GM21786 (cell line): ENCODE measurements at regions not wholly inside any gene's neighbourhood (a gene's known extent, or its start where the extent isn't known, plus 50 kb on each side); places are given as distances from the start of the nearest gene placed in this dataset.
A peak's percentile ranks its signal among the peaks of the same experiment; 100 is the strongest.
"Not testable (repeated sequence)": the region's sequence is repeated elsewhere in the genome, so short reads cannot be mapped to it uniquely, and the experiment has no call there.

Experiments
- ATAC-seq: cut with Tn5 transposase; IDR thresholded peaks from one replicate; pipeline ENCODE4 v1.9.1; 2021; ENCODE audit not compliant: unreplicated experiment

GRCh38 chr9:17083258-17083657 lies 51.6 kb upstream of the CNTLN start:
- ATAC-seq = no peak

- no peak for ATAC-seq
Observed at GRCh38 chr9:17082343-17083064, 52.3 kb upstream of the CNTLN start.

GRCh38 chr9:17081814-17082213 lies 53.0 kb upstream of the CNTLN start:
- ATAC-seq = no peak

DNA sequence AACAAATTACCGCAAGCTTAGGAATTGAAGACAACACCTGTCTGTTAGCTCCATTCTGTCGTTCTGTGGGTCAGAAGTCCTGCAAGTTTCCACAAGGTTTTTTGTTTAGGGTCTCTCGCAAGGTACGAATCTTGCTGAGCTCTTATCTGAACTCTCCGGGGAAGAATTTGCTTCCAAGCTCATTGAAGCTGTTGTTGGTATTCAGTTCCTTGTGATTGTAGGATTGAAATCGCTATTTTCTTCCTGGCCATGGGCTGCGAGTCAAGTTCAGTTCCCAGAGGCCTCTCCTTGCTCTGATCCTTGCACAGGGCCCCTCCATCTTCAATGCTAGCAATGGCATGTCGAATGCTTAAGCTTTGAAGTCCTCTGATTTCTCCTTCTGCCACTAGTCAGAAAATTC lies 53.5 kb upstream of the CNTLN start:
- ATAC-seq = no peak

DNA sequence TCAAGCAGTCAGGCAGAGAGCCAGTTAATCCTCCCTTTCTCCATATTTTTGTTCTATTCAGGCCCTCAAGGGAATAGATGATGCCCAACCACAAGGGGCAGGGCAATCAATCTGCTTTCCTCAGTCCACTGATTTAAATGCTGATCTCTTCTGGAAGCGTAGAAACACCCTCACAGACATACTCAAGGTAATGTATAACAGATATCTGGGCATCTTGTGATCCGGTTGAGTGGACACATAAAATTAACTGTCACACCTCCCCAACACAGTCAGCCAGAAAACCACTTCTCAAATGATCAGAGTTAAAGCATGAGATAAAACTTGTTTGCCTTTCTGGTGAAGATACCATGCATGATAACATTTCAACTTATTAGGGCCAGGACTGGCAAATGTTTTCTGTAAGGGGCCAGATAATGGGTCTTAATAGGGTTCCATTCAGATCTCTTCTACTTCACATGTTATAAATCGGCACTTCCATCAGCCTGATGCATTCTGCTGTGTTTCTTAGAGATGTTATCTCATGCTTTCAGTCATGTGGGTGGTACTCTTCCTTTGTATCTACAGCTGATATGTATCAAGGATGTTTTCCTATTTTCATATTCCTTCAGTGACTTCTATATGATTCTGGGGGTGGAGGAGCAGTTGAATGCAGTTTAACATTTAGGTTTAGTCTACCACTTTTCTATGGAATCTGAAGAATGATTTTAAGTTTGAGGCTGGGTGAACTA lies 58.9 kb upstream of the CNTLN start:
- ATAC-seq = no peak

DNA sequence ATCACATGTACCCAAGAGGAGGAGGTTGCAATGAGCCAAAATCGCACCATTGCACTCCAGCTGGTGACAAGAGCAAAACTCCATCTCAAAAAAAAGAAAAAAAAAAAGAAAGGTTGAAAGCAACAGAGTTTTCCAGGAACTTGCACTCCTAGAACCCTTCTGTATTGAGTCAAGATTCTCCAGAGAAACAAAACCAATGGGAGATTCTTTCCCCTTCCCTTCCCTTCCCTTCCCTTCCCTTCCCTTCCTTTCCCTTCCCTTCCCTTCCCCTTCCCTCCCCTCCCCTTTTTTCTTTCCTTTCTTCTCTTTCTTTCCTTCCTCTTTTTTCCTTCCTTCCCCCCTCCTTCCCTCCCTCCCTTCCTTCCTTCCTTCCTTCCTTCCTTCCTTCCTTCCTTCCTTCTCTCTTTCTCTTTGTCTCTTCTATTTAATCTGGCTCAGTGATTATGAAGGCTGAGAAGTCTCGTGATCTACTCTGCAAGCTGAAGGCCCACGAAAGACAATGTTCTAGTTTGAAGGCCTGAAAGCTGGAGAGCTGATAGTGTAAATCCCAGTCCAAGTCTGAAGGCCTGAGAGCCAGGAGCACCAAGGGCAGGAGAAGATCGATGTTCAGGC lies 59.6 kb upstream of the CNTLN start:
- no peak for ATAC-seq

- not testable (repeated sequence) for ATAC-seq
Observed at GRCh38 chr9:17072563-17072962, 62.3 kb upstream of the CNTLN start.

DNA sequence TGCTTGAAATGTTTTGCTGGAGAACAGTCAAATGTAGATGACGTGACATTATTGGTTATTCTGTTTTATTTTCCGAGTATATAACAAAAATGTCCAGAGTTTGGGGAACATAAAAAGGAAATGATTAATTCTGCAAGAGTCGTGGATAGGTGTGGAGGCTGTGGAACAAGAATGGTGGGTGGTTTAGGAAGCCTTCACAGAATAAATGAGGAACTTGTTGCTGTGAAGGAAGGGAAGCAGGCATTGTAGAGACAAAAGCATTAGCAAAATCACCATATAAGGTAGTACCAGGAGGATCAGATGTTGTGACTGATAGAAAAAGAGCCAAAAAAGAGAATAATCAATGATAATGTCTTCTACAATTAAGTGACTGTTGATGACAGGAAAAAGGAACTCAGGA lies 66.2 kb upstream of the CNTLN start:
- ATAC-seq = no peak

GRCh38 chr9:17065062-17065461 lies 69.8 kb upstream of the CNTLN start:
- no peak for ATAC-seq

DNA sequence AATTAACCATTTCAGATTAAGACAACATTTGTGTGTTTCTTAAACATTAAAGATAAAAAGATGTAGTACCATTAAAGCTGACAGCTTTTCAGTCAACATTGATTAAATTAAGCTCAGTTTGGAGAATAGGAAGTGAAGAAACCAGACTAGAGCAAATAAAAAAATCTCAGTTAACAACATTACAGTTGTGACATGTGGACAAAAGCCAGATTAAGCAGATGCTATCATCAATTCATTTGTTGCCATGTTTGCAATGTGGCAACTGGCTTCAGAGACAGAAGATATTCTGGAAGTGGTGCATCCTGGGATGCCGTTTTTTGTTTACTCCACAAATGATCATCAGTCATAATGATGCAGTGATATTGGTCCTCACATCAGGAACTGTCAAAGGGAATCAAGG lies 70.3 kb upstream of the CNTLN start:
- ATAC-seq = no peak

- ATAC-seq = peak; percentile 83
Observed at GRCh38 chr9:17063535-17064135, 71.2 kb upstream of the CNTLN start.

DNA sequence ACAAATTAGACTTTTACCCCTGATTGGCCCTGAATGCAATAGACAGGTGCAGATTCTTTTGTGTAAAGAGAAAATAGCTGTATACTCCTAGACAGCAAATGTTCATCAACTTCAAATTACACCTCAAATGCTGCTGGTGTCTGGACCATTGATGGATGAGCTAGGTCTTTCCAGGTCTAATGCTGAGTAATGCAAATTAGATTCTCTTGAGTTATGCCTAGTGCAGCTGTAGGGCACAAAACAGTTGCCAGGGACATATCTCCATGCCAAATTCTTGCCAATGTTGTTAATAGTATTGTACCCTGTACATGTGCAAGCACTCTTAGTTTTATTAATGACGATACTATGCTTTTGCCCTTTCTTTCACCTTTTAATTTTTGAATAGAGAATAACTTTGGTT lies 72.3 kb upstream of the CNTLN start:
- no peak for ATAC-seq

- no peak for ATAC-seq
Observed at GRCh38 chr9:17060450-17060849, 74.4 kb upstream of the CNTLN start.

GRCh38 chr9:17059465-17059864 lies 75.4 kb upstream of the CNTLN start:
- ATAC-seq = no peak

- no peak for ATAC-seq
Observed at GRCh38 chr9:17057729-17058128, 77.1 kb upstream of the CNTLN start.

DNA sequence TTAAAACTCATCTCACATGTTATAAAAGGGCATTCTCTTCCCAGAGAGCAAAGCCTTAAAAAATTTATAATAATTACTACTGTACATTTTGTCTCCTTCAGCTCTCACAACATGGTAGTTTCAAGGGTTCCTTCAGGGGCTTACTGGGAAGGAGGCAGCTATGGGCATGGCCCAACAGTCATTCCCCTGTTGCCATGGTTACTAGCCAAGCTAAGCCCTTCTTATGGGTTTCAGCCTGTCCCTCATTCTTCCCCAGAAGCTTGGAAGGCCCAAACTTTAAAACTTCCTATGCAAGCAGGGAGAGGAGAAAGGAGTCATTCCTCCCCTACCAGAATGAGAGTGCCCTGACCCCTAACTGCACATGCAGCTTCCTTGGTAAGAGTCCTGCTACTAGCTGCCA lies 82.2 kb upstream of the CNTLN start:
- ATAC-seq = no peak

DNA sequence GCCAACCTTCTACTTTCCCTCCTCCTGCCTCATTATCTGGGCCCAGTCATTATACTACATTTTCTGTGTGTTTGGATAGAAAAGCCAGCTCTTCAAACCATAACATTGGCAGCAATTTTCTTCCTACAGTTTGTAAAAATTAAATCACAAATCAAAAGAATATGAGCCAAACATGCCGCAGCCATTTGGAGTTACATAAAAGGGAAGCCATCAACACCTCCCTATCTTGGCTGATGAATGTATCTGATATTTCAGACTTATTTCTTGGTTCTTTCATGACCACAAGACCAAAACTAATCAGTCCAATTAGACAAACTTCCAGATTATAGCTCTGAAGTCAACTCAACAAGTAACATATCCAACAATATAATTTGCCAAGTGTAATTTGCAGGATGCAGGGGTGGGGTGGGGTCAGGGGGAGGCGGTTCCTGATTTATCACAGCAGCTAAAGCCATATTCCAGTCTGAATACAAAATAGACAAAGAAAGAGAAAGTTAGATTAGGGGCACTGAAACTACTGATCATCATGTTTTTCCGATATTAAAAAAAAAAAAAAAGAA lies 89.4 kb upstream of the CNTLN start:
- no peak for ATAC-seq

GRCh38 chr9:17031546-17031945 lies 103.3 kb upstream of the CNTLN start:
- no peak for ATAC-seq

- ATAC-seq = no peak
Observed at GRCh38 chr9:17025281-17025680, 109.6 kb upstream of the CNTLN start.

- no peak for ATAC-seq
Observed at GRCh38 chr9:17024129-17024528, 110.7 kb upstream of the CNTLN start.

GRCh38 chr9:17021387-17021970 lies 113.4 kb upstream of the CNTLN start:
- ATAC-seq = no peak
